Neural progenitor cell (in vitro differentiated cells): ENCODE measurements at regions not wholly inside any gene's neighbourhood (a gene's known extent, or its start where the extent isn't known, plus 50 kb on each side); places are given as distances from the start of the nearest gene placed in this dataset.

ENCODE experiments used
- CTCF ChIP-seq: fragments of 200-600 bp; sonication (generic); IDR thresholded peaks from 2 replicates; pipeline ENCODE4 v1.5.1; 2017; ENCODE audit warnings: antibody characterized with exemption, mild to moderate bottlenecking
- EZH2 ChIP-seq: fragments of 200-600 bp; sonication (generic); IDR thresholded peaks from 2 replicates; pipeline ENCODE4 v1.6.1; 2017; ENCODE audit warnings: antibody characterized with exemption, mild to moderate bottlenecking, moderate library complexity

DNA sequence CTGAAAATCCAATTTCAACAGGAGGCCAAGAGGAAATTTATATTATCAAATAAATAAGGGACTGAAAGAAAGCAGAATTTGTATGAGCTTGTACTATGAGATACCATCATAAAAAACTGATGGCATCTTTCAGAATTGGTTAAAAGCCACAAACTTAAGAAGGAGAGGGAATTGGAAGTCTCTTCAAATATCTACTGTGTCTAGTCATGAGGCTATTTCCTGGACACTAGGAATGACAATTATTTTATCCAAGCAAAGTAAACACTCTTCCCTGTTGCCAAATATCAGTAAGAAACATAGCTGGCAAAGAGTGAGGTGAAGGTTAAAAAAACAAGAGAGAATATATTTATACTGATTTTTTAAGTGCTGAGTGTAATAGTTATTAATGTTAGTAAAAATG, 101.5 kb upstream of the ARRDC3 start:
- TF ChIP-seq EZH2: no peak
- no peak for TF ChIP-seq CTCF
